HFF-Myc (cell line): ENCODE measurements at regions not wholly inside any gene's neighbourhood (a gene's known extent, or its start where the extent isn't known, plus 50 kb on each side); places are given as distances from the start of the nearest gene placed in this dataset.

Experiments used
- DNase-seq: peaks from one replicate; pipeline ENCODE4 v3.0.0-alpha.2; 2011; ENCODE audit warnings: low read depth; ENCODE audit errors: extremely low read depth
- H3K4me3 ChIP-seq: replicated peaks from 2 replicates; pipeline ENCODE4 v1.5.1; 2011; ENCODE audit warnings: low read depth, mild to moderate bottlenecking, control low read depth, low read length
- CTCF ChIP-seq: IDR thresholded peaks from 2 replicates; pipeline ENCODE4 v1.5.1; 2012; ENCODE audit warnings: mild to moderate bottlenecking, low read depth, low read length, control low read depth; ENCODE audit errors: missing control alignments

- H3K4me3 ChIP-seq, result no peak overlapping the region
- TF ChIP-seq CTCF, result no peak
- DNase-seq, result no peak
Measured at GRCh38 chrX:16039834-16040233, 83.5 kb upstream of the GRPR start.

- TF ChIP-seq CTCF, result no peak
Measured at GRCh38 chrX:16039363-16039762, 84.0 kb upstream of the GRPR start.

GRCh38 chrX:16033331-16033730 lies 90.0 kb upstream of the GRPR start:
- DNase-seq, result no peak
- H3K4me3 ChIP-seq, result no peak overlapping the region
- no peak for TF ChIP-seq CTCF

More at GRCh38 chrX:16039363-16039762, 84.0 kb upstream of the GRPR start:
- no peak for DNase-seq
- no peak overlapping the region for H3K4me3 ChIP-seq

- no peak overlapping the region for H3K4me3 ChIP-seq
- no peak for TF ChIP-seq CTCF
- no peak for DNase-seq
Measured at GRCh38 chrX:16028576-16028975, 94.8 kb upstream of the GRPR start.

- TF ChIP-seq CTCF, result no peak
- no peak for DNase-seq
- H3K4me3 ChIP-seq, result no peak overlapping the region
Measured at GRCh38 chrX:16023790-16024734, 99.3 kb upstream of the GRPR start.

GRCh38 chrX:16022580-16023200 lies 100.7 kb upstream of the GRPR start:
- no peak overlapping the region for H3K4me3 ChIP-seq
- no peak for TF ChIP-seq CTCF
- no peak for DNase-seq
